ENCODE measurements at regions not wholly inside any gene's neighbourhood (a gene's known extent, or its start where the extent isn't known, plus 50 kb on each side); places are given as distances from the start of the nearest gene placed in this dataset.

GRCh38 chr13:106696140-106696539 lies 128.2 kb upstream of the ARGLU1 start (continued):
- TF ChIP-seq ZFP30 (CRISPR knock-in tag; IDR thresholded peaks at IDR 0.05) (no peak), GLIS3 (CRISPR knock-in tag; IDR thresholded peaks at IDR 0.05) (no peak), ARNTL (CRISPR knock-in tag; IDR thresholded peaks at IDR 0.05; ENCODE audit: borderline replicate concordance, low read depth) (no peak), CSDC2 (CRISPR knock-in tag; IDR thresholded peaks at IDR 0.05) (no peak), CSRNP3 (CRISPR knock-in tag; IDR thresholded peaks at IDR 0.05) (no peak)

- no peak for ATAC-seq
- TF ChIP-seq ARNTL (CRISPR knock-in tag; IDR thresholded peaks at IDR 0.05; ENCODE audit: borderline replicate concordance, low read depth) = no peak
- TF ChIP-seq PATZ1 (CRISPR knock-in tag; IDR thresholded peaks at IDR 0.05; ENCODE audit: borderline replicate concordance) = no peak
- TF ChIP-seq ZFP30 (CRISPR knock-in tag; IDR thresholded peaks at IDR 0.05) = no peak
- no peak for TF ChIP-seq BACH2 (CRISPR knock-in tag; IDR thresholded peaks at IDR 0.05; ENCODE audit: borderline replicate concordance)
- TF ChIP-seq CSDC2 (CRISPR knock-in tag; IDR thresholded peaks at IDR 0.05) = no peak
- TF ChIP-seq POU6F1 (CRISPR knock-in tag; IDR thresholded peaks at IDR 0.05; ENCODE audit: borderline replicate concordance, low read depth) = no peak
Observed at GRCh38 chr13:106695139-106695538, 127.2 kb upstream of the ARGLU1 start.

- TF ChIP-seq PATZ1 (CRISPR knock-in tag; IDR thresholded peaks at IDR 0.05; ENCODE audit: borderline replicate concordance) (no peak), CREB5 (CRISPR knock-in tag; IDR thresholded peaks at IDR 0.05; ENCODE audit: low read depth) (no peak), SNAI2 (CRISPR knock-in tag; IDR thresholded peaks at IDR 0.05) (no peak), RARB (CRISPR knock-in tag; IDR thresholded peaks at IDR 0.05) (no peak), TCF4 (CRISPR knock-in tag; IDR thresholded peaks at IDR 0.05; ENCODE audit: borderline replicate concordance) (no peak), ESRRG (CRISPR knock-in tag; IDR thresholded peaks at IDR 0.05) (no peak), GLIS3 (CRISPR knock-in tag; IDR thresholded peaks at IDR 0.05) (no peak), ZC3H10 (CRISPR knock-in tag; IDR thresholded peaks at IDR 0.05) (no peak), ZFP30 (CRISPR knock-in tag; IDR thresholded peaks at IDR 0.05) (no peak), TSHZ2 (CRISPR knock-in tag; IDR thresholded peaks at IDR 0.05) (no peak), ZNF8 (CRISPR knock-in tag; IDR thresholded peaks at IDR 0.05) (no peak), ZFP3 (CRISPR knock-in tag; IDR thresholded peaks at IDR 0.05) (no peak)
- no peak for ATAC-seq
Observed at GRCh38 chr13:106691861-106692260, 123.9 kb upstream of the ARGLU1 start.
